A549 (cell line): ENCODE measurements at regions not wholly inside any gene's neighbourhood (a gene's known extent, or its start where the extent isn't known, plus 50 kb on each side); places are given as distances from the start of the nearest gene placed in this dataset.

Experiments used
- ATAC-seq, 2 experiments: fragments of 200-7000 bp in 1 of 2; fragments of >200 bp in 1 of 2; cut with Nextera tagmentation in 1 of 2; cut with Tn5 transposase in 1 of 2; 3 replicates each; pipeline versions ENCODE4 v1.8.0 to v1.9.1; 2018 to 2020; ENCODE audit warnings: mild to moderate bottlenecking in 1 of 2, moderate library complexity in 1 of 2
- CTCF ChIA-PET: fragments of 300-600 bp; sonication (Branson Sonifier 250); formaldehyde crosslinking; extraction: SDS; loops from one replicate; lab custom pipeline; 2021; ENCODE audit warnings: antibody characterized with exemption, inconsistent platforms; lab: Yijun Ruan, JAX
- POLR2A ChIA-PET: fragments of 350-600 bp; formaldehyde crosslinking; extraction: SDS; loops from one replicate; lab custom pipeline; 2021; ENCODE audit warnings: antibody characterized with exemption, inconsistent platforms; lab: Yijun Ruan, JAX
- DNase-seq, 2 experiments: peaks; one replicate each; pipeline versions ENCODE4 v3.0.0 to v3.0.0-alpha.2; 2011 to 2016; ENCODE audit warnings: low read depth in 1 of 2, low spot score in 1 of 2
- FAIRE-seq: peaks from 2 replicates; lab custom pipeline; 2011; peaks lifted over from hg19 to GRCh38; lab: Jason Lieb, UNC
- H3K27ac ChIP-seq, 2 experiments: fragments of >200 bp; sonication (Bioruptor Twin); formaldehyde crosslinking; 3 replicates each; pipeline ENCODE4 v1.5.1; 2016 to 2017
- H3K4me1 ChIP-seq: fragments of >200 bp; sonication (Bioruptor Twin); formaldehyde crosslinking; 3 replicates; pipeline ENCODE4 v1.6.1; 2016
- H3K4me2 ChIP-seq: fragments of >200 bp; sonication (Bioruptor Twin); formaldehyde crosslinking; 3 replicates; pipeline ENCODE4 v1.6.1; 2016
- H3K4me3 ChIP-seq: fragments of >200 bp; sonication (Bioruptor Twin); formaldehyde crosslinking; 3 replicates; pipeline ENCODE4 v1.5.1; 2016
- H3K9me3 ChIP-seq: fragments of >200 bp; sonication (Bioruptor Twin); formaldehyde crosslinking; 3 replicates; pipeline ENCODE4 v1.6.1; 2016
- BHLHE40 ChIP-seq: IDR thresholded peaks from 2 replicates; pipeline ENCODE4 v1.6.1; 2012; ENCODE audit warnings: low read depth, low read length, inconsistent platforms
- CBX2 ChIP-seq: fragments of 200-600 bp; sonication (generic); IDR thresholded peaks from 2 replicates; pipeline ENCODE4 v1.6.1; 2016; ENCODE audit warnings: low read depth, mild to moderate bottlenecking, borderline replicate concordance
- CBX8 ChIP-seq: fragments of 200-600 bp; sonication (generic); IDR thresholded peaks from 2 replicates; pipeline ENCODE4 v1.6.1; 2016
- CEBPB ChIP-seq, 2 experiments: fragments of >200 bp in 1 of 2; sonication (Bioruptor Twin) in 1 of 2; formaldehyde crosslinking in 1 of 2; IDR thresholded peaks; 2 replicates each; pipeline ENCODE4 v1.6.1; 2012 to 2016
- CHD2 ChIP-seq: fragments of 150-350 bp; IDR thresholded peaks from 2 replicates; pipeline ENCODE4 v1.6.1; 2014; ENCODE audit warnings: low read length; ENCODE audit not compliant: partially characterized antibody
- CHD4 ChIP-seq: fragments of 200-600 bp; sonication (generic); IDR thresholded peaks from 2 replicates; pipeline ENCODE4 v1.6.1; 2016; ENCODE audit warnings: antibody characterized with exemption, mild to moderate bottlenecking, borderline replicate concordance
- EHMT2 ChIP-seq: fragments of 200-600 bp; sonication (generic); IDR thresholded peaks from 2 replicates; pipeline ENCODE4 v1.6.1; 2016; ENCODE audit warnings: antibody characterized with exemption, low read depth, mild to moderate bottlenecking, moderate library complexity
- ESRRA ChIP-seq: fragments of 150-350 bp; IDR thresholded peaks from 2 replicates; pipeline ENCODE4 v1.6.1; 2014; ENCODE audit warnings: mild to moderate bottlenecking, low read length, borderline replicate concordance
- FOXS1 ChIP-seq: fragments of 250-450 bp; sonication (Bioruptor Pico); IDR thresholded peaks from 2 replicates; pipeline ENCODE4 v1.5.0; 2020; ENCODE audit warnings: mild to moderate bottlenecking, moderate library complexity
- HDAC2 ChIP-seq: fragments of 200-600 bp; sonication (generic); IDR thresholded peaks from 2 replicates; pipeline ENCODE4 v1.6.1; 2016
- HEYL ChIP-seq: fragments of 250-450 bp; sonication (Bioruptor Pico); IDR thresholded peaks from 2 replicates; pipeline ENCODE4 v1.8.0; 2021; ENCODE audit warnings: mild to moderate bottlenecking, moderate library complexity
- HOXB13 ChIP-seq: fragments of 250-450 bp; sonication (Bioruptor Pico); IDR thresholded peaks from 2 replicates; pipeline ENCODE4 v1.5.0; 2020; ENCODE audit warnings: low read depth, mild to moderate bottlenecking, moderate library complexity
- HOXB5 ChIP-seq: fragments of 250-450 bp; sonication (Bioruptor Pico); IDR thresholded peaks from 2 replicates; pipeline ENCODE4 v1.5.0; 2020; ENCODE audit warnings: mild to moderate bottlenecking, moderate library complexity
- KDM5A ChIP-seq: fragments of 200-600 bp; sonication (generic); IDR thresholded peaks from 2 replicates; pipeline ENCODE4 v1.6.1; 2016; ENCODE audit warnings: antibody characterized with exemption, mild to moderate bottlenecking
- MAFK ChIP-seq: fragments of 450-650 bp; IDR thresholded peaks from 2 replicates; pipeline ENCODE4 v1.6.1; 2014; ENCODE audit not compliant: partially characterized antibody
- MAZ ChIP-seq: fragments of 150-350 bp; IDR thresholded peaks from 2 replicates; pipeline ENCODE4 v1.6.1; 2014; ENCODE audit warnings: antibody characterized with exemption, low read depth, low read length, borderline replicate concordance
- MYC ChIP-seq: IDR thresholded peaks from 2 replicates; pipeline ENCODE4 v1.6.1; 2012; ENCODE audit warnings: mild to moderate bottlenecking, inconsistent platforms, low read length, improper control_type of control experiment, borderline replicate concordance
- POLR2A ChIP-seq: IDR thresholded peaks from 2 replicates; pipeline ENCODE4 v1.6.1; 2012; ENCODE audit warnings: mild to moderate bottlenecking, low read length
- POLR2AphosphoS2 ChIP-seq: conservative IDR thresholded peaks from 2 replicates; pipeline ENCODE4 v1.6.1; 2012; ENCODE audit warnings: low read length, improper control_type of control experiment, inconsistent platforms
- RAD21 ChIP-seq, 2 experiments: fragments of >200 bp in 1 of 2; sonication (Bioruptor Twin) in 1 of 2; formaldehyde crosslinking in 1 of 2; IDR thresholded peaks in 1 of 2; conservative IDR thresholded peaks in 1 of 2; 2 replicates in 1 of 2; 3 replicates in 1 of 2; pipeline ENCODE4 v1.6.1; 2012 to 2018; ENCODE audit warnings: inconsistent platforms in 1 of 2
- RARB ChIP-seq: fragments of 250-450 bp; sonication (Bioruptor Pico); IDR thresholded peaks from 2 replicates; pipeline ENCODE4 v1.8.0; 2021; ENCODE audit warnings: mild to moderate bottlenecking, moderate library complexity
- RFX5 ChIP-seq: fragments of 450-650 bp; IDR thresholded peaks from 2 replicates; pipeline ENCODE4 v1.7.1; 2014; ENCODE audit warnings: antibody characterized with exemption, mild to moderate bottlenecking, moderate library complexity
- RNF2 ChIP-seq: fragments of 200-600 bp; sonication (generic); IDR thresholded peaks from 2 replicates; pipeline ENCODE4 v1.6.1; 2016; ENCODE audit warnings: low read depth, mild to moderate bottlenecking, antibody characterized with exemption, moderate library complexity, borderline replicate concordance
- SMC3 ChIP-seq: fragments of >200 bp; sonication (Bioruptor Twin); formaldehyde crosslinking; IDR thresholded peaks from 3 replicates; pipeline ENCODE4 v1.6.1; 2018; ENCODE audit warnings: inconsistent platforms
- SREBF2 ChIP-seq: fragments of 450-650 bp; IDR thresholded peaks from 2 replicates; pipeline ENCODE4 v1.6.1; 2014; ENCODE audit warnings: mild to moderate bottlenecking, moderate library complexity
- TP53 ChIP-seq: fragments of 250-450 bp; sonication (Bioruptor Pico); IDR thresholded peaks from 2 replicates; pipeline ENCODE4 v1.5.0; 2021; ENCODE audit warnings: mild to moderate bottlenecking, moderate library complexity
- ZC3H11A ChIP-seq: fragments of 450-650 bp; IDR thresholded peaks from 2 replicates; pipeline ENCODE4 v1.6.1; 2014; ENCODE audit warnings: antibody characterized with exemption, mild to moderate bottlenecking
- ZFP36 ChIP-seq: fragments of 450-650 bp; IDR thresholded peaks from 2 replicates; pipeline ENCODE4 v1.6.1; 2014; ENCODE audit warnings: borderline replicate concordance; ENCODE audit not compliant: partially characterized antibody
- ZSCAN20 ChIP-seq: fragments of 250-450 bp; sonication (Bioruptor Pico); IDR thresholded peaks from 2 replicates; pipeline ENCODE4 v1.8.0; 2022; ENCODE audit warnings: mild to moderate bottlenecking, moderate library complexity
- WGBS: methylation state at CpG from one replicate; pipeline ENCODE4 v1.1.6; 2017; ENCODE audit errors: missing lambda C conversion rate; 5-methylcytosine and 5-hydroxymethylcytosine counted together
- TF ChIP-seq, protein P1 (sequence below): fragments of 450-650 bp; IDR thresholded peaks from 2 replicates; pipeline ENCODE4 v1.6.1; 2014; ENCODE audit warnings: antibody characterized with exemption
- TF ChIP-seq, protein P2 (sequence below): fragments of 250-450 bp; sonication (Bioruptor Pico); IDR thresholded peaks from 2 replicates; pipeline ENCODE4 v1.5.0; 2020; ENCODE audit warnings: low read depth, mild to moderate bottlenecking, moderate library complexity
- TF ChIP-seq, protein P3 (sequence below): IDR thresholded peaks from 2 replicates; pipeline ENCODE4 v1.6.1; 2012; ENCODE audit warnings: low read depth, borderline replicate concordance
- TF ChIP-seq, protein P4 (sequence below): fragments of >200 bp; sonication (Bioruptor Twin); formaldehyde crosslinking; IDR thresholded peaks from 3 replicates; pipeline ENCODE4 v1.6.1; 2016

DNA sequence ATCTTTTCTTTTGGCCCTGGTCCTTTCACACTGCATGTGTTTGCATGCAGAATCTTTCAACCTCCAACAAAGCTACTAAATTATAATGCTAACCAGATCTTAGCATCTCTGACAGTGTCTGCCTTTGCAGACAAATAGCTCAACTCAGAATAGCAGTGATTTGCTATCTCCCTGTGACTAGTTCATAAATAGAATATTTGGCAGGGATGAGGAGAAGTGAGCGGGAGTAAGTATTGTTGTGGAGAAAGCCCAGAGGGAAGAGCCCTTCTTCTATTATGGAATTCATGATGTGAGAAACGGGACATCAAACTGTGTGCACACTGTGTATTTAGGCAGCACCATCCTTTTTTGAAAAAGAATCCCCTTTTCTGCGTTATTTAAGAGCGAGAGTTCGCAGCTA is 288.0 kb upstream of the CHORDC1 start (continued):
- no peak for TF ChIP-seq RARB (CRISPR knock-in tag)
- TF ChIP-seq ZSCAN20 (CRISPR knock-in tag) = no peak
- TF ChIP-seq MYC = no peak
- TF ChIP-seq HOXB5 (CRISPR knock-in tag) = no peak
- no peak for TF ChIP-seq CEBPB (IDR thresholded peaks at IDR 0.05)
- TF ChIP-seq CHD2 = no peak
- no peak for TF ChIP-seq BHLHE40
- TF ChIP-seq TP53 (CRISPR knock-in tag) = no peak
- no peak for TF ChIP-seq SREBF2

DNA sequence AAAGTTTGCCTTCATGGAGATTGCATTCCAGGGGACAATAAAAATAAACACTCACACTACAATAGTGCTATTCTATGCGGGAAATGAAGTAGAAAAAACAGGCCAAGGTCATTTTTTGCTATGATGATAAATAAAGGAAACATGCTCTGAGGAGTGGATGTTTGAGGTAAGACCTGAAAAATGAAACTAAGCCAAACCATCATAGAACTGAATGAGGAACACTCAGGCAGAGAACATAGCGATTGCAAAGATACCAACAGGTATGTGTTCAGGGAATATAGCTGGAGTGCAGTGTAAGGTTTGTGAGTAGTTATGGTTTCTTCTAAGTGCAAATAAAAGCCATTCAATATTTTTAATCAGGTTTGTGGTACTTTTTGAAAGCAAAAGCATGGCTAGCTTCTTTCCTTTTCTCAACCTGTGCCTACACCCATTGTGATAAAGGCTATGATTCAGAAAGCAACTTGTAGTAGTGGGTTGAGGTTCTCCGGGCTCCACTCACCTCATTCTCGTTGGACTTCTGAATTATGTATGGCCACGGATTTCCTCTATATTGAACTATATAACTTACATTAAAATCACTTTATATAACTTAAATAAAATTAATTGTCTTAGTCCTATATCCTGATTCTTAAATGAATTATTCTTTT is 278.2 kb upstream of the CHORDC1 start:
- WGBS = 21% methylated on average over 5 of the region's 5 CpGs
- ChIA-PET CTCF (no interaction called here), POLR2A (no interaction called here)
- Histone ChIP-seq H3K4me2 (no peak overlapping the region), H3K9me3 (no peaks in the 10 kb centered on the region), H3K4me3 (no peak overlapping the region), H3K4me1 (no peaks in the 10 kb centered on the region), H3K27ac (no peak overlapping the region)
- ATAC-seq (no peak), FAIRE-seq (no peak), DNase-seq (no peak)
- no peak for TF ChIP-seq POLR2AphosphoS2
- TF ChIP-seq CBX8 = no peak
- TF ChIP-seq CBX2 = no peak
- TF ChIP-seq RARB (CRISPR knock-in tag) = no peak
- TF ChIP-seq CEBPB (IDR thresholded peaks at IDR 0.05) = no peak
- no peak for TF ChIP-seq POLR2A
- no peak for TF ChIP-seq MAZ
- TF ChIP-seq HDAC2 = no peak
- TF ChIP-seq, protein P1, sequence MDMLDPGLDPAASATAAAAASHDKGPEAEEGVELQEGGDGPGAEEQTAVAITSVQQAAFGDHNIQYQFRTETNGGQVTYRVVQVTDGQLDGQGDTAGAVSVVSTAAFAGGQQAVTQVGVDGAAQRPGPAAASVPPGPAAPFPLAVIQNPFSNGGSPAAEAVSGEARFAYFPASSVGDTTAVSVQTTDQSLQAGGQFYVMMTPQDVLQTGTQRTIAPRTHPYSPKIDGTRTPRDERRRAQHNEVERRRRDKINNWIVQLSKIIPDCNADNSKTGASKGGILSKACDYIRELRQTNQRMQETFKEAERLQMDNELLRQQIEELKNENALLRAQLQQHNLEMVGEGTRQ = no peak
- TF ChIP-seq RNF2 = no peak
- TF ChIP-seq HOXB13 = no peak
- no peak for TF ChIP-seq ESRRA
- TF ChIP-seq CHD4 = no peak
- no peak for TF ChIP-seq HEYL (CRISPR knock-in tag)
- TF ChIP-seq ZC3H11A = no peak

DNA sequence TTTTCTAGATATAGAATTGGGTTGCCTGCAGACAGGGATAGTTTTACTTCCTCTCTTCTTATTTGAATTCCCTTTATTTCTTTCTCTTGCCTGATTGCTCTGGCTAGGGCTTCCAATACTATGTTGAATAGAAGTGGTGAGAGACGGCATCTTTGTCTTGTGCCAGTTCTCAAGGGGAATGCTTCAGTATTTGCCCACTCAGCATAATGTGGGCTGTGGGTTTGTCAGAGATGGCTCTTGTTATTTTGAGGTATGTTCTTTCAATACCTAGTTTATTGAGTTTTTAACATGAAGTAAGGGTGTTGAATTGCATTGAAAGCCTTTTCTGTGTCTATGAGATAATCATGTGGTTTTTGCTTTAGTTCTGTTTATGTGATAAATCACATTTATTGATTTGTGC is 273.9 kb upstream of the CHORDC1 start:
- FAIRE-seq (no peak), ATAC-seq (no peak)
- Histone ChIP-seq H3K27ac (no peak overlapping the region), H3K9me3 (no peaks in the 10 kb centered on the region)
- CTCF ChIA-PET = no interaction called here
- peak; percentile 91 for TF ChIP-seq MAFK
- TF ChIP-seq SMC3 = no peak
- TF ChIP-seq, all 56 proteins: peak for 1
- H3K4me1 ChIP-seq = no peaks in the 10 kb centered on the region
- H3K4me3 ChIP-seq = no peak overlapping the region
- H3K4me2 ChIP-seq = no peak overlapping the region
- 32% methylated on average over 1 of the region's 1 CpG for WGBS
- DNase-seq = no peak
- POLR2A ChIA-PET = no interaction called here

DNA sequence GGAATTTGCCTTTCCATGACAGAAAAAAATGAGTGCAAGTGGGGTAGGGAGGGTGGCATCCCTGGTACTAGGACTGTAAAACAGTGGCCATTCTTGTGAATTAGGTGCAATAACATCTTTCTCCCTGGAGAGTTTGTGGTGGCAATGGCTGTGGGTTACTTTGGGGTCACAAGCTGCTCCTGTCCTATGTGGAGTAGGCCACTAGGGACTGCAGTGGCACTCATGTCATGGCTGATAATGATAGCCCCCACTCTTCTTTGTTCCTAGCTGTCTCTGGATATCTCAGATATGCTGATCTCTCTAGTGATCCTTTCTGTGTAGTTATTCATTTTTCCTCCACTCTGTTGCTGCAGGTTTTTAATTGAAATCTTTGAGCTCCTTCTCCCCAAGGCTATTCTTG is 270.5 kb upstream of the CHORDC1 start:
- POLR2A ChIA-PET = no interaction called here
- DNase-seq = no peak
- no peak for ATAC-seq
- no peak for TF ChIP-seq KDM5A
- no peak for TF ChIP-seq POLR2A
- no peak for TF ChIP-seq CEBPB (IDR thresholded peaks at IDR 0.05)
- no peak for TF ChIP-seq RFX5
- TF ChIP-seq ZSCAN20 (CRISPR knock-in tag) = no peak
- TF ChIP-seq FOXS1 (CRISPR knock-in tag) = no peak
- no peak for TF ChIP-seq ZFP36
- TF ChIP-seq CBX8 = no peak
- TF ChIP-seq, protein P2, sequence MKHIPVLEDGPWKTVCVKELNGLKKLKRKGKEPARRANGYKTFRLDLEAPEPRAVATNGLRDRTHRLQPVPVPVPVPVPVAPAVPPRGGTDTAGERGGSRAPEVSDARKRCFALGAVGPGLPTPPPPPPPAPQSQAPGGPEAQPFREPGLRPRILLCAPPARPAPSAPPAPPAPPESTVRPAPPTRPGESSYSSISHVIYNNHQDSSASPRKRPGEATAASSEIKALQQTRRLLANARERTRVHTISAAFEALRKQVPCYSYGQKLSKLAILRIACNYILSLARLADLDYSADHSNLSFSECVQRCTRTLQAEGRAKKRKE (CRISPR knock-in tag) = no peak
- TF ChIP-seq RAD21 (conservative IDR thresholded peaks at IDR 0.05 in 1 of 2, IDR thresholded peaks at IDR 0.05 in 1 of 2) = no peak
- TF ChIP-seq, protein P3, sequence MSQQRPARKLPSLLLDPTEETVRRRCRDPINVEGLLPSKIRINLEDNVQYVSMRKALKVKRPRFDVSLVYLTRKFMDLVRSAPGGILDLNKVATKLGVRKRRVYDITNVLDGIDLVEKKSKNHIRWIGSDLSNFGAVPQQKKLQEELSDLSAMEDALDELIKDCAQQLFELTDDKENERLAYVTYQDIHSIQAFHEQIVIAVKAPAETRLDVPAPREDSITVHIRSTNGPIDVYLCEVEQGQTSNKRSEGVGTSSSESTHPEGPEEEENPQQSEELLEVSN = no peak
- TF ChIP-seq, protein P4, sequence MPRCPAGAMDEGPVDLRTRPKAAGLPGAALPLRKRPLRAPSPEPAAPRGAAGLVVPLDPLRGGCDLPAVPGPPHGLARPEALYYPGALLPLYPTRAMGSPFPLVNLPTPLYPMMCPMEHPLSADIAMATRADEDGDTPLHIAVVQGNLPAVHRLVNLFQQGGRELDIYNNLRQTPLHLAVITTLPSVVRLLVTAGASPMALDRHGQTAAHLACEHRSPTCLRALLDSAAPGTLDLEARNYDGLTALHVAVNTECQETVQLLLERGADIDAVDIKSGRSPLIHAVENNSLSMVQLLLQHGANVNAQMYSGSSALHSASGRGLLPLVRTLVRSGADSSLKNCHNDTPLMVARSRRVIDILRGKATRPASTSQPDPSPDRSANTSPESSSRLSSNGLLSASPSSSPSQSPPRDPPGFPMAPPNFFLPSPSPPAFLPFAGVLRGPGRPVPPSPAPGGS = no peak
- TF ChIP-seq ZC3H11A = no peak
- no peak for TF ChIP-seq EHMT2

More for the DNA sequence above, 270.5 kb upstream of the CHORDC1 start:
- Histone ChIP-seq H3K27ac (no peak overlapping the region), H3K4me3 (no peak overlapping the region), H3K4me1 (no peaks in the 10 kb centered on the region), H3K4me2 (no peak overlapping the region), H3K9me3 (no peaks in the 10 kb centered on the region)
- CTCF ChIA-PET = no interaction called here
- no peak for FAIRE-seq
